MCF 10A (cell line): ENCODE measurements at regions not wholly inside any gene's neighbourhood (a gene's known extent, or its start where the extent isn't known, plus 50 kb on each side); places are given as distances from the start of the nearest gene placed in this dataset.

Source experiments
- BruUV-seq: library from RNA; stranded (reverse); fragments of 400-500 nt; replicated peaks from 2 replicates; lab custom pipeline; 2021; lab: Mats Ljungman, UMichigan
- CTCF ChIA-PET: fragments of 300-600 bp; sonication (Branson Sonifier 250); formaldehyde crosslinking; extraction: SDS; loops from one replicate; lab custom pipeline; 2021; ENCODE audit warnings: antibody characterized with exemption, inconsistent platforms; lab: Yijun Ruan, JAX
- POLR2A ChIA-PET: fragments of 300-600, 350-650 bp; sonication (Branson Sonifier 250); formaldehyde crosslinking; extraction: SDS; loops from one replicate; lab custom pipeline; 2020; ENCODE audit warnings: antibody characterized with exemption, inconsistent platforms; lab: Yijun Ruan, JAX
- DNase-seq: peaks from one replicate; pipeline ENCODE4 v3.0.0-alpha.2; 2018; ENCODE audit not compliant: unreplicated experiment
- H3K27ac Mint-ChIP-seq: one replicate; pipeline ENCODE4 v1.8.0; 2022; ENCODE audit warnings: mild to moderate bottlenecking, low read depth, mixed read lengths; ENCODE audit not compliant: unreplicated experiment
- H3K27me3 Mint-ChIP-seq: one replicate; pipeline ENCODE4 v1.8.0; 2022; ENCODE audit warnings: mixed read lengths; ENCODE audit not compliant: insufficient read depth, unreplicated experiment
- H3K36me3 Mint-ChIP-seq: one replicate; pipeline ENCODE4 v1.8.0; 2022; ENCODE audit warnings: mild to moderate bottlenecking, moderate library complexity, mixed read lengths; ENCODE audit not compliant: insufficient read depth, unreplicated experiment
- H3K4me1 Mint-ChIP-seq: one replicate; pipeline ENCODE4 v1.8.0; 2022; ENCODE audit warnings: mixed read lengths; ENCODE audit not compliant: insufficient read depth, unreplicated experiment
- H3K4me3 Mint-ChIP-seq: one replicate; pipeline ENCODE4 v1.8.0; 2022; ENCODE audit warnings: mild to moderate bottlenecking, moderate library complexity, mixed read lengths; ENCODE audit not compliant: unreplicated experiment
- H3K9me3 Mint-ChIP-seq: one replicate; pipeline ENCODE4 v1.8.0; 2022; ENCODE audit warnings: mixed read lengths; ENCODE audit not compliant: unreplicated experiment
- CTCF ChIP-seq: fragments of 200-600 bp; IDR thresholded peaks from one replicate; pipeline ENCODE4 v1.8.0; 2022; ENCODE audit warnings: antibody characterized with exemption, mild to moderate bottlenecking; ENCODE audit not compliant: unreplicated experiment
- intact Hi-C: fragments of 100-400 bp; cut with micrococcal nuclease; formaldehyde crosslinking; loops from 2 replicates; pipeline ENCODE4 v1.14.1; 2022

- no peak overlapping the region for H3K27ac Mint-ChIP-seq
- no peaks in the 10 kb centered on the region for H3K4me1 Mint-ChIP-seq
- no peak overlapping the region for H3K4me3 Mint-ChIP-seq
- intact Hi-C loops: no loop called here
- H3K36me3 Mint-ChIP-seq: no peaks in the 10 kb centered on the region
- no TSS peak for BruUV-seq
- H3K9me3 Mint-ChIP-seq: no peaks in the 10 kb centered on the region
- peaks cover 71% of the 10 kb centered on the region for H3K27me3 Mint-ChIP-seq
- ChIA-PET CTCF (no interaction called here), POLR2A (no interaction called here)
- no peak for TF ChIP-seq CTCF
- no peak for DNase-seq
Observed at GRCh38 chr5:91875196-91875779, 492.2 kb upstream of the ARRDC3 start.

GRCh38 chr5:91867799-91868198, 484.7 kb upstream of the ARRDC3 start:
- DNase-seq: no peak
- no peak overlapping the region for H3K27ac Mint-ChIP-seq
- ChIA-PET CTCF (no interaction called here), POLR2A (no interaction called here)
- no peak for TF ChIP-seq CTCF
- no TSS peak for BruUV-seq
- H3K36me3 Mint-ChIP-seq: no peaks in the 10 kb centered on the region
- no peak overlapping the region for H3K4me3 Mint-ChIP-seq
- intact Hi-C loops: no loop called here
- H3K4me1 Mint-ChIP-seq: no peaks in the 10 kb centered on the region
- peaks cover 64% of the 10 kb centered on the region for H3K27me3 Mint-ChIP-seq
- no peaks in the 10 kb centered on the region for H3K9me3 Mint-ChIP-seq

GRCh38 chr5:91865915-91866314, 482.8 kb upstream of the ARRDC3 start:
- H3K4me1 Mint-ChIP-seq: no peaks in the 10 kb centered on the region
- TF ChIP-seq CTCF: no peak
- BruUV-seq: no TSS peak
- intact Hi-C loops: no loop called here
- no peaks in the 10 kb centered on the region for H3K9me3 Mint-ChIP-seq
- CTCF ChIA-PET: no interaction called here
- no peak overlapping the region for H3K27ac Mint-ChIP-seq
- POLR2A ChIA-PET: no interaction called here
- peaks cover 46% of the 10 kb centered on the region for H3K27me3 Mint-ChIP-seq
- no peaks in the 10 kb centered on the region for H3K36me3 Mint-ChIP-seq
- DNase-seq: no peak
- no peak overlapping the region for H3K4me3 Mint-ChIP-seq

GRCh38 chr5:91864962-91865361, 481.8 kb upstream of the ARRDC3 start:
- POLR2A ChIA-PET: interaction anchor here (0.6 to 0.9 kb wide), 3 partner anchors 9 to 79 kb away, joined by 3 read pairs; no protein-coding TSS in a partner anchor
- no peak for TF ChIP-seq CTCF
- H3K4me3 Mint-ChIP-seq: no peak overlapping the region
- no peak for DNase-seq
- H3K27ac Mint-ChIP-seq: no peak overlapping the region
- H3K27me3 Mint-ChIP-seq: peaks cover 37% of the 10 kb centered on the region
- no peaks in the 10 kb centered on the region for H3K4me1 Mint-ChIP-seq
- intact Hi-C loops: no loop called here
- no peaks in the 10 kb centered on the region for H3K36me3 Mint-ChIP-seq
- BruUV-seq: no TSS peak
- CTCF ChIA-PET: interaction anchor here (0.6 to 0.7 kb wide), 4 partner anchors 247 to 1992 kb away, joined by 3 read pairs; no protein-coding TSS in a partner anchor
- H3K9me3 Mint-ChIP-seq: no peaks in the 10 kb centered on the region
